ENCODE measurements at regions not wholly inside any gene's neighbourhood (a gene's known extent, or its start where the extent isn't known, plus 50 kb on each side); places are given as distances from the start of the nearest gene placed in this dataset.

DNA sequence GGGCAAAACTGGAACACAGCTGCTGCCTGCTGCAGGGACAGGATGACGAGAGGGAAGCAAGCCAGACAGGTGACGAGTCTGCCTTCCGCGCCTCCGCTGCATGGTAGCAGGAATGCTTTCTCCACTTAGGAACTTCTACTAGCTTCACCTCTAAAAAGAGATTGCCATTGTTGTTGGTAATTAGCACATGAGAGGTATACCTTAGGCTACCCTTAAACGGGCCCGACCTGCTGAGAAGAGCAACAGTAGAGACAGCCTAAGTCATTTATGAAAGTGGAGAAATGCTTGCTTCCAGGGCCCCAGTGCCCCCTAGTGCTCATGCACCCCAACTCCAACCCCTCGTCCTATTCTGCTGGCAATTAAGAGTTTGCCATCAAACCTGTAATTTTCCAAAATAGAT, 96.9 kb upstream of the AKT3 start:
- Histone ChIP-seq H3K9me3 (ENCODE audit: low read depth, low read length) (no peaks in the 10 kb centered on the region), H3K27ac (ENCODE audit: low read depth, low read length) (no peak overlapping the region), H3K79me2 (ENCODE audit: insufficient read depth, low read length) (no peaks in the 10 kb centered on the region), H3K36me3 (ENCODE audit: insufficient read depth, low read length) (no peaks in the 10 kb centered on the region), H3K4me3 (ENCODE audit: insufficient read depth, low read length) (no peak overlapping the region), H3K4me1 (ENCODE audit: insufficient read depth, low read length) (peaks cover 8% of the 10 kb centered on the region), H3K27me3 (ENCODE audit: insufficient read depth, low read length) (no peaks in the 10 kb centered on the region), H2AFZ (ENCODE audit: low read length) (no peak overlapping the region), H3K4me2 (ENCODE audit: insufficient read depth, low read length) (no peak overlapping the region), H4K20me1 (ENCODE audit: insufficient read depth, low read length) (no peaks in the 10 kb centered on the region)
- DNase-seq (ENCODE audit: insufficient read length, low spot score, missing footprints), result no peak
- peak; percentile 67 for TF ChIP-seq CTCF (IDR thresholded peaks at IDR 0.05; ENCODE audit: extremely low read depth, low read depth, low read length)

GRCh38 chr1:243946253-243946652, 96.2 kb upstream of the AKT3 start:
- no peak overlapping the region for H3K27ac ChIP-seq (ENCODE audit: low read depth, low read length)
- no peak overlapping the region for H3K4me2 ChIP-seq (ENCODE audit: insufficient read depth, low read length)
- H3K79me2 ChIP-seq (ENCODE audit: insufficient read depth, low read length), result no peaks in the 10 kb centered on the region
- no peaks in the 10 kb centered on the region for H3K27me3 ChIP-seq (ENCODE audit: insufficient read depth, low read length)
- DNase-seq (ENCODE audit: insufficient read length, low spot score, missing footprints), result no peak
- no peaks in the 10 kb centered on the region for H3K36me3 ChIP-seq (ENCODE audit: insufficient read depth, low read length)
- no peaks in the 10 kb centered on the region for H3K9me3 ChIP-seq (ENCODE audit: low read depth, low read length)
- H4K20me1 ChIP-seq (ENCODE audit: insufficient read depth, low read length), result no peaks in the 10 kb centered on the region
- no peak for TF ChIP-seq CTCF (IDR thresholded peaks at IDR 0.05; ENCODE audit: extremely low read depth, low read depth, low read length)
- no peak overlapping the region for H3K4me3 ChIP-seq (ENCODE audit: insufficient read depth, low read length)
- peaks cover 8% of the 10 kb centered on the region for H3K4me1 ChIP-seq (ENCODE audit: insufficient read depth, low read length)
- no peak overlapping the region for H2AFZ ChIP-seq (ENCODE audit: low read length)

DNA sequence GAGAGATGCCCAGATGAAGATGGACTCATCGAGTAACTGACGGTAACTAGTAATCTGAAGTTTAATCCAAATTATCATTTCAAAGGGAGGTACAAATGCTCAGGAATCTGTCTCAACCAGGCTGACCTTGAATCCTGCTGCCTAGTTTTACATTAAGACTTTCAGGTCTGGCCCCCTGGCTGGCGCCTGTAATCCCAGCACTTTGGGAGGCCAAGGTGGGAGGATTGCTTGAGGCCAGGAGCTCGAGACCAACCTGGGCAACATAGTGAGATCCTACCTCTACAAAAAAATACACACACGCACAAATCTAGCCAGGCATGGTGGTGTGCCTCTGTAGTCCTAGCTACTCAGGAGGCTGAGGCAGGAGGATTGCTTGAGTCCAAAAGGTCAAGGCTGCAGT, 95.7 kb upstream of the AKT3 start:
- H3K27ac ChIP-seq (ENCODE audit: low read depth, low read length), result no peak overlapping the region
- H2AFZ ChIP-seq (ENCODE audit: low read length), result no peak overlapping the region
- H3K79me2 ChIP-seq (ENCODE audit: insufficient read depth, low read length), result no peaks in the 10 kb centered on the region
- no peaks in the 10 kb centered on the region for H3K9me3 ChIP-seq (ENCODE audit: low read depth, low read length)
- TF ChIP-seq CTCF (IDR thresholded peaks at IDR 0.05; ENCODE audit: extremely low read depth, low read depth, low read length), result no peak
- H3K36me3 ChIP-seq (ENCODE audit: insufficient read depth, low read length), result no peaks in the 10 kb centered on the region
- H3K4me2 ChIP-seq (ENCODE audit: insufficient read depth, low read length), result no peak overlapping the region
- DNase-seq (ENCODE audit: insufficient read length, low spot score, missing footprints), result no peak
- H3K4me3 ChIP-seq (ENCODE audit: insufficient read depth, low read length), result no peak overlapping the region
- H3K27me3 ChIP-seq (ENCODE audit: insufficient read depth, low read length), result no peaks in the 10 kb centered on the region
- peaks cover 8% of the 10 kb centered on the region for H3K4me1 ChIP-seq (ENCODE audit: insufficient read depth, low read length)
- H4K20me1 ChIP-seq (ENCODE audit: insufficient read depth, low read length), result no peaks in the 10 kb centered on the region

DNA sequence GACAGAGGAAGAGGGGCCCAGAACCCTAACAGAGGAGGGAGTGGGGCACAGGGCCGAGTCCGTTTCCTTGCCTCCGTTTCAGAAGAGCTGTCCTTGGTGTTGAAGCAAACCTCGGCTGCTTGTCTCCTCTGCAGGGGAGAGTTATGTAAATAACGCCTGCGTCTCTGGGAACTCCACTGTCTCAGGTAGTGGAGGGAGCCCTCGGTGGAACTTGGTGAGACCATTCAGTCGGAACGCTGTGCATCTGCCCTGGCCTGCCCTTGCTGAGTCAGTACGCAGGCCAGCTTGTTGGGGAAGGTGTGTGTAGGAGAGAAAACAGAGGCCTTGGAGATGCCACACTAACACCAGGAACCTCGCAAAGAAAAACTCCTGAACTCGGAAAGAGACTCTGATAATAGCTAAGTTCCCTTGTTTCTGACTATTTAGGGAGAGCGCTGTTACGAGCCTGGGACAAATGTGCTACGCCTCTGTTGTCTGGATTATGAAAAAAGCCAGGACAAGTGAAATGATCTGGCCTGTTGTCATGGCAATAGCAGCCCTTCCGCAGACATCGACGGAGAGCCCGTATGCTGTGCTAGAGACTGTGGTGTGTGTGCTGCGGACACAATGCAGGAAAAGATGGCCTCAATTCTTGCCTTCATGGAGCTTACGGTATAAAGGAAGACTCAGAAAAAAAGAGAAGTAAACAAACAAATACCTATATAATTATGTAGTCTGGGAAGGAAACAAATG, 94.6 kb upstream of the AKT3 start:
- H3K79me2 ChIP-seq (ENCODE audit: insufficient read depth, low read length), result no peaks in the 10 kb centered on the region
- TF ChIP-seq CTCF (IDR thresholded peaks at IDR 0.05; ENCODE audit: extremely low read depth, low read depth, low read length), result no peak

More for the DNA sequence above, 94.6 kb upstream of the AKT3 start:
- Histone ChIP-seq H3K4me1 (ENCODE audit: insufficient read depth, low read length) (no peaks in the 10 kb centered on the region), H3K27me3 (ENCODE audit: insufficient read depth, low read length) (no peaks in the 10 kb centered on the region), H3K4me3 (ENCODE audit: insufficient read depth, low read length) (no peak overlapping the region), H3K36me3 (ENCODE audit: insufficient read depth, low read length) (no peaks in the 10 kb centered on the region), H2AFZ (ENCODE audit: low read length) (no peak overlapping the region), H3K9me3 (ENCODE audit: low read depth, low read length) (no peaks in the 10 kb centered on the region), H3K4me2 (ENCODE audit: insufficient read depth, low read length) (no peak overlapping the region), H3K27ac (ENCODE audit: low read depth, low read length) (no peak overlapping the region), H4K20me1 (ENCODE audit: insufficient read depth, low read length) (no peaks in the 10 kb centered on the region)
- DNase-seq (ENCODE audit: insufficient read length, low spot score, missing footprints), result no peak

Data from osteoblast (primary cell).